Left hindlimb (tissue), 1 donor: ENCODE measurements at regions not wholly inside any gene's neighbourhood (a gene's known extent, or its start where the extent isn't known, plus 50 kb on each side); places are given as distances from the start of the nearest gene placed in this dataset.

Experiments used
- DNase-seq: peaks from one replicate; pipeline ENCODE4 v3.0.0-alpha.2; 2018

- no peak for DNase-seq
Measured at GRCh38 chr13:40376867-40377535, 289.4 kb downstream of the FOXO1 start.

DNA sequence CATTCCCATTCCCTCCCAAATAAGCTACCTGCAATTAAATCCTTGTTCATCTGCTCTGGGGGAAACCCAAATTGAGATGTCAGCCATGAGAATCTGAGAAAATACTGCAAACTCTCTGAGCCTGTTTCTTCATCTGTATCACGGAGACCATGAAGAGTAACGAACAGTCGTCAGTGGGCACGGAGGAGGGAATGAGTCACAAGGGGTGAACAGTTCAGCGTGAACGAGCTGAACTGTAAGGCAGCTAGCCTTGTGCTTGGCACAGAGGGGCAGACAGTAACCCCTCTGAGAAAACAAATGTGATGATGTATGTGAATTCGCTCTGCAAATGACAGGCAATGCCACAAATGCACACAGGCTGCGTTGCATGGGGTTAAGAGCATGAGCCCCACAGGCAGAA lies 288.7 kb downstream of the FOXO1 start:
- no peak for DNase-seq

- DNase-seq, result no peak
Measured at GRCh38 chr13:40379196-40379595, 287.2 kb downstream of the FOXO1 start.

DNA sequence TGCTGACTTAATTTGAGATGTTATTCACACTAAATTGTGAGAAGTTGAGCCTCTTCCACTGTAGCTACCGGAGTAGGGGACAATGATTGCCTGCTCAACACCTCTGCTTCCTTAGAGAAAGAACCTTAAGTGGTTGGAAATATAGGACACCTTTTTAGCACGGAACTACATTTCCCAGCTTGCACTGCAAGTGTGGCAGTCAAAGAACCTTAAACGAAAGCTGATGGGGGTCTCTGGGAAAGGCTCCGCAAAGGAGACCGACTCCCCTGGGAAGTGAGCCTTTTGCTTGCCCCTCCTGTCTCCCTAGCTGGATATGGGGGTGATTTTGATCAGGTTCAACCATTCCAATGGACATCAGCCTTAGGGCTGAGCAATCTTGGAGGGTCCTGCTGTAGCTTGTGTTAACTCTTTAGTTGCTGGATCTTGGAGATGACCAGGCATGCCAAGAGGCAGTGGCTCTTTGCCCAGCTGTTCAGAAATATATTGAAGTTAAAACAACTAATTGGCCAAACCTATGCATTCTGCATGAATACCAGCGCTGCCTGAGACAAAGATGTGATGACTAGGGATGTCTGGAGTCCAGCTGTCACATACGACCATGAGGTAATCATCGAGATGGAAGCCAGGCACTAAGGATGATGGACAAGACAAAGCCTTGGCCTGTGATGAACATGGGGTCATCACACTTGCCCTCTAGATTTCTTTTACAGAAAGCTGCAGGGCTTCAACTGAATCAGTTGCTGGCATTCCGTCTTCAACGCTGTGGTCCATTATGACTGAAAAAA lies 286.5 kb downstream of the FOXO1 start:
- DNase-seq, result no peak

DNA sequence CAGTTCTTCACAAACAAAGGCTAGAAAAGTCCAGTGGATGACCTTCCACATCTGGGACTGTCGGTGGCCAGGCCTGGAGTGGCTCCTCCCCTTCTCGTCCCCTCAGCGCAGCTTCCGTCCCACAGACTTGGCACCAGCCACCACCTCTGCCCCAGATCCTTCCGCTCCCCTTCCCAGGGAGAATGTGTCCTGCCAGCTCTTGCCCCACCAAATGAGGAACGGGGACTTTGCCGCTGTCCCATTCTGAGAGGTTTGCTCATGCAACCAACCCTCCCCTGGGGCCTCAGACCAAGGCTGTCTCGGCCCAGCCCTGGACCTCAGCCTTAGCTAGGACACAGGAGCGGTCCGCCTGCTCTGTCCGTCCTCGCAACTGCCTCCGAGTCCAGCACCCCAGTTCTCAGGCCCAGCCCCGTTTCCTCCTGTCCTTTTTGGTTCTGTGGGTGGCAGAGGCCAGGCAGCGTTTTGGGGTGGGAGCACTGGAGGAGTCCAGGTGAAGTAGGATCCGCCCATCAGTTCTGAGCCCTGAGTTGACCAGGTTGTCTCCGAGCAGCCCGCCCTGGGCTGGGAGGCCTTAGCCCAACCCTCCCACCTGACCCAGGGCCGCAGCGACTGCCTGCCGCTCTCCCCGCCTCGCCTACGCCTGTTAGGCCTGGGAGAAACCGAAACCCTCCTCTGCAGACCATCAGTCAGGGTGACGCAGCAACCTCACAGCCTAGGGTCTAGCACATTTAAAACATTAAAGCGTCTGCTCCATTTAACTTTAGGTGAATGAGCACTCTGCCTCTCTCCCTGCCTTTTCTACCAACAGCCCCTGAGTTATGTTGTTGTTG lies 284.3 kb downstream of the FOXO1 start:
- DNase-seq, result no peak

GRCh38 chr13:40383132-40383531 lies 283.3 kb downstream of the FOXO1 start:
- DNase-seq, result no peak

- DNase-seq, result no peak
Measured at GRCh38 chr13:40383885-40384284, 282.6 kb downstream of the FOXO1 start.

- no peak for DNase-seq
Measured at GRCh38 chr13:40384976-40385857, 281.2 kb downstream of the FOXO1 start.

DNA sequence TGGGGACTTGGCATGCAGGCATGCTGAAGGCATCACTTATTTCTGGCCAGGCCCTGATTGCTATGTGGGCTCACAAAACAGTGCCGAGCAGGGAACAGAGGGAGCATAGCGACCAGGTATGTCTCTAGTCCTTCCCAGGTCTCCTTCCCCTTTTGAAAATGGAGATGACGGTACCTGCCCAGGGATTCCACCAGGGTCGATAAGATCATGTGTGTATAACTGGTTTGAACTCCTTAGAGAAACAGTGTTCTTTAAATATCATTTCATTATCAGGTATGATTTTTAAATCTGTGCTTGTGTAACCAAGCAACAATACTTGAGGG lies 280.6 kb downstream of the FOXO1 start:
- DNase-seq, result no peak

DNA sequence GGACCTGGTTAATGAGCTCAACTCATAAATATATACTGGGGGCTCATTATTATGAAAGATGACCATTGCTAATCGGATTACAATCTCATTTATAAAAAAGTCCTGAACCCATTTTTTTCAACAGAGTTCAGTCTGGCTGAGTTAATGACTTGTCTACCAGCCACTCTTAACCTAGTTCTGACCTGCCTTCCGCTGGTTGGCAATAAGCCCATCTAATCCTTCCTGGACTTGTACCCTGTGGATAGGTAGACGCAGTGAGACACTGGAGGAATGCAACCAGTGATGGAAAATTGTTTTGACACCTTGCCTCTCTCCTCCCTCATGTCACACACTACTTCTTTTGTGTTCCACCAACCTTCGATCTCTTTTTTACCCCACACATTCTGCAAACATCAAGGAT lies 279.9 kb downstream of the FOXO1 start:
- no peak for DNase-seq

GRCh38 chr13:40387775-40388174 lies 278.7 kb downstream of the FOXO1 start:
- DNase-seq, result no peak

- DNase-seq, result no peak
Measured at GRCh38 chr13:40388617-40389016, 277.8 kb downstream of the FOXO1 start.

DNA sequence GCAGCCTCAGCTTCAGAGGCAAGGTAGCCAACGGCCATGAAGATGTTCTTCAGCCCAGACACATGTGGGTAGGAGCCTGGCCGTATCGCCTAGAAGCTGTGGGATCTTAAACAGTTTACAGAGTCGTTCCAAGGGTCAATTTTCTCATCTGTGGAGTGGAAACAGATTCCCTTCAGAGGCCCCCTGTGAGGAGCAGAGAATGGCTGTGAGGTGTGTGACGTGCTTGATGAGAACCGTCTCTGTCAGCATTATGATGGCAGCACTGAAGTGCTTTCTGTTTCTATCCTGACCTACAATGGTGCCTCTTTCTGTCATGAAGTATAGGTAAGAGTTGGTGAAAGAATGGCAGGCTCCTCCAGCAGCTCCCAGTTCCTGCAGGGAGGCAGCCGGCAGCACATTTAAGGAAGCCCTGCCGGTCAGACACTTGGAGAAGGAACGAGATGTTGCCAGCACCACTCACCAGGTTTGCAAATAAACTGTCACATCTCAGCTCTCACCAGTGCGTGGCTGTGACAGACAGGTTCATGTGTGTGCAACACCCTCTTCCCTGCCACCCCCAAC lies 277.3 kb downstream of the FOXO1 start:
- no peak for DNase-seq

DNA sequence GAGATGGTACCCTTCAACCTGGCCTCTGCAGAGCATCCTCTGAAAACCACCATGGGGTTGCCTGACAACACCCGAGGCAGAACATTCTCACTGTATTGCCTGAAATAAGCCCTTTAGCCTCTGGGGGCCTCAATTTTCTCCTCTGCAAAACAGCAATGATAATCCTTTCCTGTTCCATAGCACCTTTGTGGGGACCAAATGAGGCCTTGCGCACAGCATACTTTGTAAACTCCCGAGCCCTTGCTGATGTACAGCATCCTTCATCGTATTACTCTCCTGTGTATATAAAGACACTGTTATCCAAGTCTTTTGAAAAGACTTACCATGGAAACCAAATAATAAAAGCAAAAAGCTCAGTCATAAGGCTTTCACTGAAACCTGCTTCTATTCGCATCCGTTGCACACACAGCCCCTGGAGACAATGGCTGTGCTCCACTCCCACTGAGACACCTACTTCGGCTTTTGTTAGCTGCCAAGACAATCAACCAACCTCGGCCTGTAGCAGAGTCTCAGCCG lies 276.0 kb downstream of the FOXO1 start:
- no peak for DNase-seq

DNA sequence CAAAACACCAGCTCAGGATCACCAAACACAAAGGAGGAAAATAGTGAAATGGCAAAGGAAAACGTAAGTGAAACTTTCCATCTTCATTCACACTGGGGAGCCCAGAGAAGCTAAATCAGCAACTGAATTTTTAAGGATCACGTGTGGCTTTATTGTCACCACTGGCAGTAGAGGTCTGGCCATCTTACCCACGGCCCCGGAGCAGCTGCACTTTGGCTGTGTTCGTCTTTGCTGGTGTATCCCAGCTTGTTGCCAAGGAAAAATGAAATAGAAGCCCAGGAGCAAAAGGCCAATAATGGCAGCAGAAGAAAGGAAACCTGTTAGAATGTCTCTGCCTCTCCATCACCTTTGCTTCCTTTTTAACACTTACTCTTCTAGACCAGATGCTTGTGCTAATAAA lies 274.7 kb downstream of the FOXO1 start:
- no peak for DNase-seq

DNA sequence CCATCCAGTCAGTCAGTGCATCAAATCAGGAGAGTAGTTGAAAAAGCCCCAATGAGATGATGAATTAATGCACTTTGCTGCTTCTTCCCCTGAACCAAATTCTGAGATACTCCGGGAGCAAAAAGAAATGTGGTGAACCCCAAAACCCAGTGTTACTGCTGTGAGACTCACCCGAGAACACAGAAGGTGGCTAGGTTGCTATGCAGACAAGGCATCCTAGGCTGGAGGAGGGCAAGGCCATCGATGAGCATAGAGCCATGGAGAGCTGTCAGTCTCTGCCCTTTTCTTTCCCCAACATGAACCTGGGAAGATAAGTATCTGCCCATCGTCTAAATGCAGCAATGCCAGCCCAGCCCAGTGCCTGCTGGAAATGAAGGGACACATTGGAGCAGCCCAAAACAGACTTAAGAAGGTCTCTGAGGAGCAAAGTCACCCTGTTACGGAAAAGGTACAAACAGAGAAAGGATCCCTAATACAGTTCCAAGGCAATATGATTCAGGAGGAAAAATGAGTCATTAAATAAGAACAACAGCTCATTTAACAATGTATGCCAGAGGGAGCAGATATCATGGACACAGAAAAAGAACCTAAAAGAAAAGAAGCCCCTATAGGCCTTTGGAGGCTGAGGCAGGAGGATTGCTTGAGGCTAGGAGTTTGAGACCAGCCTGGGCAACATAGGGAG lies 272.0 kb downstream of the FOXO1 start:
- no peak for DNase-seq

GRCh38 chr13:40398065-40398464 lies 268.4 kb downstream of the FOXO1 start:
- no peak for DNase-seq

GRCh38 chr13:40399756-40400155 lies 266.7 kb downstream of the FOXO1 start:
- no peak for DNase-seq

DNA sequence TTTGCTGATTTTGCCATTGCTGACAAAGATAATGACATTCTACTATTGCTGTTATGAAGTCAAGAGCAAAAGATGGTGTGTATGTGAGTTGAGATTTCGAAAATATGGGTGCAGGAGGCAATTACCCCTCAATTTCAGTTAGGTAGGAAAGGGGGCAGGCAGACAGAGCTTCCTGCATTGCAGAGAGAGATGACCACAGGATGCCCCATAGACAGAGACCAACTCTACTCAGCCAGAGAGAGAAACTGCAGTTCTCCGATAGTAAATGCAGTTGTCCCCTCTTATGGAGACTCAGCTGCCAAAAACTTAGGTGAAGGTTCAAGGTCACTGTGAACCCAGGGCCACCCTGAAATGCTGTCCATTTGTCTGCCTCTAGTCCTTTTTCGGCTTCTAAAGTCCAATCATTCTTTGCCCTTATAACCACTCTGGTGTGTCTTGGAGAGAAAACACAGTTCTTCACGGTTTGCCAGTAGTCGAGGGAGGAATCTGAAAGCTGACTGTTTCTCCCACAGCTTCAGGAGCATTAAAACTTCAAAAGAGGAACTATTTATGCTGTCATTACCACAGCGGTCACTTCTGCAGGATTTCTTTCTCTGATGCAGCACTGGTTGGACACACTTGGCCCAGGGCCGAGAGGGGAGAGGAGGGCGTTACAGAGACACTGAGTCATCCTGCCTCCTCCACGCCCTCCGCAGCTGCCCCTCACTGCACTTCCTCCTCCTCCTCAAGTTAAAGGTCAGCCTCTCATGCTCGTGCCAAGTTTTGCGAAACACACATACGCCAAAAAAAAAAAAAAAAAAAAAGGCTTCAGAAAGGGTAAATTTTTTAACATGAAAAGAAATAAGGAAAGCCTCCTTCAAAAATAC lies 264.3 kb downstream of the FOXO1 start:
- DNase-seq, result peak; percentile 89

- no peak for DNase-seq
Measured at GRCh38 chr13:40402931-40403431, 263.5 kb downstream of the FOXO1 start.
